Neutrophil (primary cell): ENCODE measurements at regions not wholly inside any gene's neighbourhood (a gene's known extent, or its start where the extent isn't known, plus 50 kb on each side); places are given as distances from the start of the nearest gene placed in this dataset.

Source experiments
- H3K27ac ChIP-seq: fragments of 200-600 bp; sonication (generic); 2 replicates; pipeline ENCODE4 v1.5.1; 2016; ENCODE audit warnings: mild to moderate bottlenecking, moderate library complexity
- H3K27me3 ChIP-seq: fragments of 200-600 bp; sonication (generic); 2 replicates; pipeline ENCODE4 v1.6.0; 2016; ENCODE audit warnings: mild to moderate bottlenecking
- H3K36me3 ChIP-seq: fragments of 200-600 bp; sonication (generic); 2 replicates; pipeline ENCODE4 v1.5.1; 2017
- H3K4me1 ChIP-seq, 2 experiments: fragments of 200-600 bp in 1 of 2; sonication (generic) in 1 of 2; 1 replicate in 1 of 2; 2 replicates in 1 of 2; pipeline versions ENCODE4 v1.5.1 to v1.6.1; 2013 to 2016; ENCODE audit warnings: low read depth in 1 of 2, low read length in 1 of 2, mild to moderate bottlenecking in 1 of 2, moderate library complexity in 1 of 2; ENCODE audit not compliant: control insufficient read depth in 1 of 2, insufficient read depth in 1 of 2
- H3K4me3 ChIP-seq, 2 experiments: fragments of 200-600 bp in 1 of 2; sonication (generic) in 1 of 2; 1 replicate in 1 of 2; 2 replicates in 1 of 2; pipeline ENCODE4 v1.5.1; 2013 to 2016; ENCODE audit warnings: low read depth in 1 of 2, low read length in 1 of 2, mild to moderate bottlenecking in 1 of 2, moderate library complexity in 1 of 2
- H3K9me3 ChIP-seq: fragments of 200-600 bp; sonication (generic); 2 replicates; pipeline ENCODE4 v1.5.1; 2016
- CTCF ChIP-seq: fragments of 200-600 bp; sonication (generic); IDR thresholded peaks from 2 replicates; pipeline ENCODE4 v1.5.1; 2016; ENCODE audit warnings: antibody characterized with exemption

DNA sequence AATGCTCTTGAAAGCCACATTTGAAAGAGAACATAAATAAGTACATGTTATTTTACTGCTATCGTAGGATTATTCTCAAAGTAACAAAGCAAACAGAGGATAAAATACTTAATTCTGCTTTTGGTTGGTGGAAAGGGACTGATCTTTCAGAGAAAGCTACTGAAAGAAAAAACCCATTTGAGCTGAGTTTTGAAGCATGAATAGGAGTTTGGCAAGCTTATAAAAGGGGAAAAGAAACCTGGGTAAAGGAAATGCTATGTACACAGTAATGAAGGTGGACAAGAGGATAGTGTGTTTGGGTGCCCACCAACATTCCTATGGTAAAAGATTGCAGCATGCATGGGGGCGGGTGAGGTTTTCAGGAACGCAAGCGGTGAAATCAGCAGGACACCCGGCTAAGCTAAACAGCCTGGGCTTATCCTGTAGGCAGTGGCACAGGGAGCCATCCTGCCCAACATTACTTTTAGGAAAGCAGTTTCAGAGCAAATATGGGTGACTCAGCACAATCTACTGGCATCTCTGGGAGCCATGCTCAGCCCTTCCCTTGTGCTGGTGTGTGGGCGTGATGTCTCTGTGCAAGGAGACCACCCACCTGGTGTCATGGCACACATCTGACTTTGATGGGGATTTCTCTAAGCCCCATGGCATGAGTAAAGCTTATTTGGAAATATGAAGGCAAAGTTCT is 673.9 kb upstream of the KLF4 start:
- Histone ChIP-seq H3K4me1 (peaks cover 2 to 7% of the 10 kb centered on the region in 2 experiments), H3K27ac (no peak overlapping the region), H3K27me3 (no peaks in the 10 kb centered on the region), H3K9me3 (no peaks in the 10 kb centered on the region), H3K36me3 (no peaks in the 10 kb centered on the region), H3K4me3 (no peak overlapping the region)
- TF ChIP-seq CTCF: no peak

GRCh38 chr9:108162664-108163063 is 673.1 kb upstream of the KLF4 start:
- no peak for TF ChIP-seq CTCF
- H3K9me3 ChIP-seq: no peaks in the 10 kb centered on the region
- H3K36me3 ChIP-seq: no peaks in the 10 kb centered on the region
- H3K4me1 ChIP-seq: peaks cover 3 to 11% of the 10 kb centered on the region in 2 experiments
- H3K27ac ChIP-seq: no peak overlapping the region
- no peaks in the 10 kb centered on the region for H3K27me3 ChIP-seq
- no peak overlapping the region for H3K4me3 ChIP-seq

GRCh38 chr9:108161503-108161902 is 671.9 kb upstream of the KLF4 start:
- Histone ChIP-seq H3K27me3 (no peaks in the 10 kb centered on the region), H3K4me1 (peaks cover 13 to 18% of the 10 kb centered on the region in 2 experiments)
- TF ChIP-seq CTCF: no peak

DNA sequence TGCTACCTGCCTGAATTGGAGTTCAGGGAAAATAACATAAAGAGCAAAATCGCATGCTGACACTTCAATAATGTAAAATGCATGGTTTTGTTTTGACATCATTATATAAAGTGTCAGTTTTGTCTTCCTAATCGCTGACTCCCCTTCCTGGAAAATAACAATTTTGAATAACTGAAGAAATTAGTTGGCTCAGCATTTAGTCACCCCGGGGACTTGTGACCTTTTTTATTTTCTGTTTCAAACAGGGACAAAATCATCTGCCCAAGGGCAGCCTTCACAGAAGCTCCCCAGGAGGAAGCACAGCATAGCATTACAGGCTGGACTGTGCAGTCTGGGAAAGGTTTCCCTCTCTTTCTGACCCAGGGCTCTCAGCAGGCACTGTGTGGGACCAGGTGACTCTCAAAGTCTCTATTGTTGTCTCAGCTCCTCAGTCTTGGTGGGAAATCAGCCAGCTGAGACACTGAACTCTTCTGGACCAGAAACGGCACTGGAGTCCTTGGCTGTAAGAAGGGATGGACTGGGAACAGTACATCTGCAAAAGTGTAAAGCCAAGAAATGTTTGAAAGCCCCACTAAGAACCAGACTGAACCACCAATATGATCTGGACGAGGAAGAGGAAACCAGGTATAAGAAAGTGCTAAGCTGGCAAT is 671.3 kb upstream of the KLF4 start:
- TF ChIP-seq CTCF: no peak
- Histone ChIP-seq H3K27me3 (no peaks in the 10 kb centered on the region), H3K27ac (no peak overlapping the region), H3K4me1 (peaks cover 20 to 24% of the 10 kb centered on the region in 2 experiments), H3K9me3 (no peaks in the 10 kb centered on the region), H3K36me3 (no peaks in the 10 kb centered on the region), H3K4me3 (no peak overlapping the region)

More at GRCh38 chr9:108161503-108161902, 671.9 kb upstream of the KLF4 start:
- Histone ChIP-seq H3K9me3 (no peaks in the 10 kb centered on the region), H3K4me3 (no peak overlapping the region), H3K27ac (no peak overlapping the region), H3K36me3 (no peaks in the 10 kb centered on the region)

GRCh38 chr9:108160039-108160438 is 670.5 kb upstream of the KLF4 start:
- H3K4me1 ChIP-seq: peaks cover 28 to 32% of the 10 kb centered on the region in 2 experiments
- no peaks in the 10 kb centered on the region for H3K27me3 ChIP-seq
- TF ChIP-seq CTCF: no peak
- H3K4me3 ChIP-seq: no peak overlapping the region
- H3K9me3 ChIP-seq: no peaks in the 10 kb centered on the region
- no peak overlapping the region for H3K27ac ChIP-seq
- H3K36me3 ChIP-seq: no peaks in the 10 kb centered on the region
